CD4-positive, alpha-beta T cell treated with Interleukin-12 subunit alpha and Interleukin-12 subunit beta, for 1 hour (primary cell): ENCODE measurements at regions not wholly inside any gene's neighbourhood (a gene's known extent, or its start where the extent isn't known, plus 50 kb on each side); places are given as distances from the start of the nearest gene placed in this dataset.

Experiments
- DNase-seq: peaks from one replicate; pipeline ENCODE4 v3.0.0-alpha.2; 2020

GRCh38 chr13:106623799-106624460, 56.0 kb upstream of the ARGLU1 start:
- no peak for DNase-seq

GRCh38 chr13:106621833-106622232, 53.9 kb upstream of the ARGLU1 start:
- DNase-seq: no peak

- peak; percentile 47 for DNase-seq
These were observed 52.0 kb upstream of the ARGLU1 start for GRCh38 chr13:106619688-106620555.
